Peyer's patch (tissue), 4 donors: ENCODE measurements at regions not wholly inside any gene's neighbourhood (a gene's known extent, or its start where the extent isn't known, plus 50 kb on each side); places are given as distances from the start of the nearest gene placed in this dataset.
A peak's percentile ranks its signal among the peaks of the same experiment; 100 is the strongest.
"Not testable (repeated sequence)": the region's sequence is repeated elsewhere in the genome, so short reads cannot be mapped to it uniquely, and the experiment has no call there.

Source experiments
- DNase-seq, 3 donors: peaks; one replicate each; pipeline ENCODE4 v3.0.0-alpha.2; 2017 to 2019
- H3K27ac ChIP-seq, 4 donors: fragments of 200-600 bp; sonication (generic); one replicate each; pipeline ENCODE4 v1.5.1; 2016 to 2019
- H3K27me3 ChIP-seq, 2 donors: fragments of 200-600 bp; sonication (generic); one replicate each; pipeline ENCODE4 v1.5.1; 2019
- H3K36me3 ChIP-seq, 3 donors: fragments of 200-600 bp; sonication (generic); one replicate each; pipeline ENCODE4 v1.5.1; 2016 to 2019
- H3K4me1 ChIP-seq, 4 donors: fragments of 200-600 bp; sonication (generic); one replicate each; pipeline ENCODE4 v1.5.1; 2016 to 2019
- H3K4me3 ChIP-seq, 4 donors: fragments of 200-600 bp; sonication (generic); 1 replicate in 3 of 4; 2 replicates in 1 of 4; pipeline ENCODE4 v1.5.1; 2016 to 2019; ENCODE audit warnings: mild to moderate bottlenecking in 1 of 4
- H3K9me3 ChIP-seq, 4 donors: fragments of 200-600 bp; sonication (generic); one replicate each; pipeline ENCODE4 v1.5.1; 2016 to 2019; ENCODE audit warnings: mild to moderate bottlenecking in 1 of 4
- CTCF ChIP-seq, 6 experiments: fragments of 450-650 bp in 4 of 6; fragments of 200-600 bp in 2 of 6; sonication (generic) in 1 of 6; IDR thresholded peaks; one replicate each; pipeline ENCODE4 v1.5.1; 2017 to 2019; ENCODE audit warnings: antibody characterized with exemption in 6 of 6, mild to moderate bottlenecking in 3 of 6, moderate library complexity in 1 of 6
- POLR2A ChIP-seq, 2 donors: fragments of 450-650 bp; IDR thresholded peaks; one replicate each; pipeline ENCODE4 v1.5.1; 2017; ENCODE audit warnings: antibody characterized with exemption in 2 of 2, mild to moderate bottlenecking in 2 of 2, moderate library complexity in 2 of 2

- Histone ChIP-seq H3K4me1 (no peaks in the 10 kb centered on the region), H3K27me3 (no peaks in the 10 kb centered on the region), H3K9me3 (no peaks in the 10 kb centered on the region), H3K27ac (no peak overlapping the region), H3K36me3 (no peaks in the 10 kb centered on the region), H3K4me3 (no peak overlapping the region)
- no peak for DNase-seq
- no peak for TF ChIP-seq POLR2A (IDR thresholded peaks at IDR 0.05)
- TF ChIP-seq CTCF (IDR thresholded peaks at IDR 0.05) = no peak
Observed at GRCh38 chr4:134490863-134491262, 289.3 kb upstream of the PABPC4L start.

- H3K4me3 ChIP-seq, H3K27ac ChIP-seq, H3K4me1 ChIP-seq, H3K27me3 ChIP-seq, DNase-seq, H3K36me3 ChIP-seq, H3K9me3 ChIP-seq: not testable (repeated sequence)
Observed at GRCh38 chr4:134483514-134483913, 281.9 kb upstream of the PABPC4L start.

GRCh38 chr4:134471569-134471968 lies 270.0 kb upstream of the PABPC4L start:
- no peaks in the 10 kb centered on the region for H3K36me3 ChIP-seq
- H3K4me1 ChIP-seq = no peaks in the 10 kb centered on the region
- no peak overlapping the region for H3K27ac ChIP-seq
- no peak for DNase-seq
- no peaks in the 10 kb centered on the region for H3K9me3 ChIP-seq
- H3K27me3 ChIP-seq = no peaks in the 10 kb centered on the region
- no peak overlapping the region for H3K4me3 ChIP-seq
- TF ChIP-seq POLR2A (IDR thresholded peaks at IDR 0.05) (no peak), CTCF (IDR thresholded peaks at IDR 0.05) (no peak)

GRCh38 chr4:134470544-134470943 lies 269.0 kb upstream of the PABPC4L start:
- no peak for DNase-seq
- Histone ChIP-seq H3K9me3 (no peaks in the 10 kb centered on the region), H3K27me3 (no peaks in the 10 kb centered on the region), H3K36me3 (no peaks in the 10 kb centered on the region), H3K4me1 (no peaks in the 10 kb centered on the region), H3K27ac (no peak overlapping the region), H3K4me3 (no peak overlapping the region)
- TF ChIP-seq POLR2A (IDR thresholded peaks at IDR 0.05) (no peak), CTCF (IDR thresholded peaks at IDR 0.05) (peak in 2 of 6 experiments; percentile 6 to 11)

GRCh38 chr4:134465417-134465816 lies 263.8 kb upstream of the PABPC4L start:
- no peak for DNase-seq
- H3K27ac ChIP-seq = no peak overlapping the region
- TF ChIP-seq POLR2A (IDR thresholded peaks at IDR 0.05) = no peak
- no peak for TF ChIP-seq CTCF (IDR thresholded peaks at IDR 0.05)

GRCh38 chr4:134463771-134464170 lies 262.2 kb upstream of the PABPC4L start:
- DNase-seq = no peak
- no peak overlapping the region for H3K4me3 ChIP-seq
- no peaks in the 10 kb centered on the region for H3K9me3 ChIP-seq
- TF ChIP-seq CTCF (IDR thresholded peaks at IDR 0.05) (no peak), POLR2A (IDR thresholded peaks at IDR 0.05) (no peak)
- H3K27ac ChIP-seq = no peak overlapping the region
- H3K4me1 ChIP-seq = no peaks in the 10 kb centered on the region
- H3K36me3 ChIP-seq = no peaks in the 10 kb centered on the region
- H3K27me3 ChIP-seq = no peaks in the 10 kb centered on the region

More at GRCh38 chr4:134465417-134465816, 263.8 kb upstream of the PABPC4L start:
- Histone ChIP-seq H3K9me3 (no peaks in the 10 kb centered on the region), H3K4me3 (no peak overlapping the region), H3K36me3 (no peaks in the 10 kb centered on the region), H3K4me1 (no peaks in the 10 kb centered on the region), H3K27me3 (no peaks in the 10 kb centered on the region)
